ENCODE measurements at regions not wholly inside any gene's neighbourhood (a gene's known extent, or its start where the extent isn't known, plus 50 kb on each side); places are given as distances from the start of the nearest gene placed in this dataset.
"Not testable (repeated sequence)": the region's sequence is repeated elsewhere in the genome, so short reads cannot be mapped to it uniquely, and the experiment has no call there.

DNA sequence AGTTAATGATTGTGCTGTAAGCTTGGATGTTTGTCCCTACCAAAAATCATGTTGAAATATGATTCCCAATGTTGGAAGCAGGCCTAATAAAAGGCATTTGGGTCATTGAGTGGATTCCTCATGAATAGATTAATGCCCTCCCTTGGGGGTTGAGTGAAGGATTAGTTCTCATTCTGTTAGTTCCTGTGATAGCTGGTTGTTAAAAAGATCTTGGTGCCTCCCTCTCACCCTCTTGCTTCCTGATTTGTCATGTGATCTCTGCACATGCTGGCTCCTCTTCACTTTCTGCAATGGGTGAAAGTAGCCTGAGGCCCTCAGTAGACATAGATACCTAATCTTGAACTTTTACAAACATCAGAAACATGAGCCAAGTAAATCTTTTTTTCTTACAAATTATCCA, 115.6 kb upstream of the HCRTR2 start:
- DNase-seq (ENCODE audit: low spot score): no peak

DNA sequence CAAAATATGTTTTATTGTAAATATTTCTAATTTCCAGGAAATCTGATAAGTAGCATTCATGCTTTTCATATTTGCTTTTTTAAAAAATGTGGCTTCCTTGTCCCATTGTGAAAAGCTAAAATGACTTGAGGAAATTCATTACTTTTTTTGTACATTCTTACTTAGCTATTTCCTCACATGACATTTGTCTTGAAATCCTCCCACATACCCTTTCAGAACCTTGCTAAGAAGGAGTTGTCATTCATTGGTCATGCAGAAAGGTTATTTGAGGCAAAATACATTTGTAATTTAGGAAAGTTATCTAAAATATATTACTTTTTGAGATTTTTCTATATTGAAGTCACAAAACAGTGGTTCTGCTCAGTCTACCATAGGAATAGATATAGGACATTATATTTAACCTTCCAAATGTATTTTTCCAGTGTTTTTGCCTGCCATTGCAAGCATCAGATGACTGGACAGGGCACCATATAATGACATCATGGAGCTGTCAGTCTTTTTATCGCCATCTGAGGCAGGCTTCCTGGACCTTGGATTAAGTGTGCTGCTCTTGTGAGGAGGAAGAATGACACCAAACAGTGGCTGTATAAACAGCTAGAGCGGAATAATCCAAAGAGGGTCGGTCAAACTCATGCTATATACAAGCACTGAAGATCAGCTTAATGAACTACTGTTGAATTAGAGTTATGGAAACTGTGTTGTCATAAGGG, 109.4 kb upstream of the HCRTR2 start:
- no peak for DNase-seq (ENCODE audit: low spot score)

DNA sequence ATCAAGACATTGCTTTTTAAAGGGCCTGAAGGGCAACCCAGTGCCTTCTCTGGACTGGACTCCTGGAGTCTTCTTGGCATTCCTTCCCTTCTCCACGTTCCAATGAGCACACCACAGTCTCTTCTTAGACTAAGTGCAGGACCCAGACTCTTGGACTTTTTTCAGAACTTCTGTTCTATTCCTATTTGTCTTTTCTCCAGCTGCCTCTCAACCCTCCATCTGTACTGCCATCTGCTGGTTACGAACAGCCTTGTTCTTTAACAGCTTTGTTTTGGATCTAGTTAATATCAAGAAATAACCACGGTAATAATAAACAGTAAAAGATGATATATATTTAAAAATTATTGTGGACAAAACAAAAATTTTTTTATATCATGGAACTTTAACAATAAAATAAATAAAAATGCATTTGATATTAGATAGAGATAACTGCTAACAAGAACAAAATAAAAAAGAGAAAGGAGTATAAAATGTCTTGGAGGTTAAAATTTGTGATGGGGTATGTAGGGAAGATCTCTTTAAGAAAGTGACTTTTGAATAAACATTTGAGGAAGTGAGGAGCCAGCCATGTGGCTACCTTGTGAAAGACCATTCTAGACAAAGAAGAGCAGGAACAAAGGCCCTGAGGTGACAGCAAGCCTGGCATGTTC, 105.1 kb upstream of the HCRTR2 start:
- DNase-seq (ENCODE audit: low spot score): peak; percentile 0

DNA sequence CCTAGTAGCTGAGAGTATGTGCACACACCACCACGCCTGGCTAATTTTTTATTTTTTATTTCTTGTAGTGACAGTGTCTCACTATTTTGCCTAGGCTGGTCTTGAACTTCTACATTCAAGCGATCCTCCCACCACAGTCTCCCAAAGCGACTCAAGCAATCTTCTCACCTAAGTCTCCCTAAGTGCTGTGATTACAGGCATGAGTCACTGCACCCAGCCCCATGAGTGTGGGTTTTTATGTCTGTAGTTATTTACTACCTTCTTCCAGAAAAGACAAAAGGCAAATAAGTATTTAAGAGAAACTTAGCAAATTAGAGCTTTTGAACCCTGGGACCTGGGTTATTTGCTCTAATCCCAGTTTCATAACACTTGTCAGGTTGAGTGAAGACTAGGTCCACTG, 92.3 kb upstream of the HCRTR2 start:
- DNase-seq (ENCODE audit: low spot score): no peak

DNA sequence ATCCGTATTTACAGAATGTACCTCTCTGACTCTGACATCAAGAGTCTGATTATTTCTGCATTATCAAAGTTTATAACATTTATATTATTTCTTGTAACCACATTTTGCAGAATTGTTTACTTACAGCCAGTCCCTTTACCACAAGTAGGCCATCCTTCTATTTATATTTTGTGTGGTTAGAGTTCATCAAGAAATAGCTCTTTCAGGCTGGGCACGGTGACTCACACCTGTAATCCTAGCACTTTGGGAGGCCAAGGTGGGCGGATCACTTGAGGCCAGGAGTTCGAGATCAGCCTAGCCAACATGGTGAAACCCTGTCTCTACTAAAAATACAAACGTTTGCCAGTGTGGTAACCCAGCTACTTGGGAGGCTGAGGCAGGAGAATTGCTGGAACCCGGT, 86.3 kb upstream of the HCRTR2 start:
- not testable (repeated sequence) for DNase-seq (ENCODE audit: low spot score)

DNA sequence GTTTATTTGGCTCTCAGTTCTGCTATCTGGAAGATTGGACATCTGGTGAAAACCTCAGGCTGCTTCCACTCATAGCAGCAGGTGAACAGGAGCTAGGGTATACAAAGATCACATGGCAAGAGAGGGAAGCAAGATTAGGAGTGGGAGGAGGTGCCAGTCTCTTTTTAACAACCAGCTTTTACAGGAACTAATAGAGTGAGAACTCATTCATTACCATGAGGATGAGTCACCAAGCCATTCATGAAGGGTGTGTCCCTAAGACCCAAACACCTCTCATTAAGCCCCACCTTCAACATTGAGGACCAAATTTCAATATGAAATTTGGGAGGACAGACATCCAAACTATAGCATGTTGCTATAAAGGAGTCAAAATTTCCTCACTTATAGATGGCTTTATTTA, 85.4 kb upstream of the HCRTR2 start:
- no peak for DNase-seq (ENCODE audit: low spot score)

DNA sequence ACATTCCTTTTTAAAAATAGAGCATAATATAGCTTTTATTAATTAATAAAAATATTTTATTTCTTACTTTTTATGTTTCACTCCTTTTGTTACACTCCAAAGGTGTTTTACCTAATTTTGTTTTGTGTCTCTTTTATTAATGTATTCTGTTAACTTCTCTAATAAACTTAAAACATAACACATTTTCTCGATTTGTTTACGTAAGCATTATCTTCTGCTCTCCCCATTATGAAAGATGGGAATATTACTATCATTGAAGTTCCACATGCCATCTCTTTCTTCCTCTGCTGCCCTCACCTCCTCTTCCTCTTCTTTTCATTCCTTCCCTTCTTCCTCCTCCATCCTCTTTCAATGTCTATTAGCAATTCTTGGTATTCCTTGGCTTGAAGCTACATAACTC, 85.0 kb upstream of the HCRTR2 start:
- DNase-seq (ENCODE audit: low spot score): no peak

DNA sequence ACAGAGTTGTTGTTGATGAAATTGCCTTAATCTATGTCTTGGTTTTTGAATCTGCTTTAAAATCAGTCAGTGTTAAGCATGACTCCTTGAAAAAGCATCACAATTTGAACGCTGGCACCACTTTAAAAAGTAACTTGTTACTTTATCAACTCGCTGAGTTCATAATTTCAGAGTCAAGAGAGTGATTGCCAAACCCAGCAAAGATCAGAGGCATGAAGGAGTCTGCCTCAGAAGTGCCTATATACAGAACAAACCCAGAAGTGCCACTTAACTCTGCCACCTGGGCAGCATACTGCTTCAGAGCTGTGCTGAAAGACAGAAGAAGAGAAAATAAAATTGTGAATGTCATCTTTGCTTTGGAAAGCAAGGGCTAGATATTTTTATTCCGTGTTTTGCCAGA, 73.6 kb upstream of the HCRTR2 start:
- no peak for DNase-seq (ENCODE audit: low spot score)

DNA sequence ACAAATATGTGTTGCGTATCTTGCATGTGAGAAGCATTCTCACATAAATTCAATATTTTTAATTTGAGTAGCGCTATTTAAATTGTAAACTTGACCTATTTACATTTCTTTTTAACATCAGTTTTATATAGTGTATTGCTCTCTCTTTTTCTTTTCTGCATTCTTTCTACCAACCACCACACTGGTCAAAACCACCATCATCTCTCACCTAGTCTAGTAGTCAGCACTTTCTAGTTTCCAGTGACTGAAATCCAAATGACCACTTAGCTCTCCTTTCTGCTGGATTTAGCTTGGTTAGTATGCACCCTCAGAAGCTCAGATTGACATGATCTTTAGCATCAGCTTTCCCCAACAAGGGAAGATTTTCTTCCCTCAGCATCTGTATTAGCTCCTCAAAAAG, 73.2 kb upstream of the HCRTR2 start:
- no peak for DNase-seq (ENCODE audit: low spot score)

DNA sequence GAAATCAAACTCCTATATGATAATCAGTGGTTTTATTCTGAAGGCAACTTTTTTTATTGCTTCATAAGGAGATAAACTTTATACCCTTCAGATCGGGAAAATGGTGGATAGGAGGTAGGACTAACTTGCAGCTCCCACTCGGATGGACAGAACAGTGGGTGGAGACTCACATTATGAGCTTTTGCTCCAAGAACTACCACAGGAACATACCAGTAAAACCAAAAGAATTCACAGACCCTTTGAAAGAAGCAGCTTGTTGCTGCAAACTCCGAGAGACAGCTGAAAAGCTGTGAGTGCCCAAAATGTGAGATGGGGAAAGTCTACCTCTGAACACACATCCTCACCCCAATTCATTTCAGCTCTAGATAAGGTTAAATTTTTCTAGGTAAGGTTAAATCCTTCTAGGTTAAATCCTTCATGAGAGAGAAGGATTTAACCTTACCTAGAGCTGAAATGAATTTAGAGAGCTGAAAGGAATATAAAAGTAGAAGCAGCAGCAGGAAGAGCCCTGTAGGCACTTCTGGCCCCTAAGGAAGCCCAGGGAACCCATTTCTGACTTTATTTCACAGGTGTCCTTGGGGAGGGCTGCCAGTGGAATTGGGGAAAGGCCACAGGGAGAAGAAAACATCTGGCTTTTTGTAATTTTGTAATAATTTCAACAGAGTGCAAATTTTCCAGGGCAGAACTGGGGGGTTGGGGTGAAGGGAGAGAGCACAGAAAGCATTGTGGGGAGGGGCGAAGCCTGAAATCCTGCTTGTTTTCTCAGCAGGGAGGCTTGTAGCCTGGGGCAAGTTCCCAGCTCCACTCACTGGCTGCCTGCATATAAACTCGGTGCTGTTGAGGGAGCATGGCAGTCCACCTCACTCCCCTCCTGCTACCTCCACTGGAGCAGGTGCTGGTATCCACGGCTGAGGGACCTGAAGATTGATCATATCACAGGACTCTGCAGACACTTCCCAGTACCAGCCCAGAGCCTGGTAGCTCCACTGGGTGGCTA, 65.9 kb upstream of the HCRTR2 start:
- DNase-seq (ENCODE audit: low spot score): no peak

DNA sequence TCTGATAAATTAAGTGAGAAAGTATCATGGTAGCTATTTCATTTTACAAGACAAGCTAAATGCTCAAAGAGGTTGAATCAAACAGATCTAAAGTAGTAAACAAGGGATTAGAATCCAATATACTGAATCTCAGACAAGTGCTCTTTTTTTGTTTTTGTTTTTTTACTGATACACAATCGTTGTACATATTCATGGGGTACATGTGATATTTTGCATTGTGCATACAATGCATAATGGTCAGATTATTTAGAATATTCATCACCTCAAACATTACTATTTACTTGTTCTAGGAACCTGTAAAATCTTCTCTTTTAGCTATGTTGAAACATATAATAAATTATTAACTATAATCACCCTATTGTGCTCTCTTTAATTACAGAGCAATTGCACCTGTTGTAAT, 57.0 kb upstream of the HCRTR2 start:
- no peak for DNase-seq (ENCODE audit: low spot score)

DNA sequence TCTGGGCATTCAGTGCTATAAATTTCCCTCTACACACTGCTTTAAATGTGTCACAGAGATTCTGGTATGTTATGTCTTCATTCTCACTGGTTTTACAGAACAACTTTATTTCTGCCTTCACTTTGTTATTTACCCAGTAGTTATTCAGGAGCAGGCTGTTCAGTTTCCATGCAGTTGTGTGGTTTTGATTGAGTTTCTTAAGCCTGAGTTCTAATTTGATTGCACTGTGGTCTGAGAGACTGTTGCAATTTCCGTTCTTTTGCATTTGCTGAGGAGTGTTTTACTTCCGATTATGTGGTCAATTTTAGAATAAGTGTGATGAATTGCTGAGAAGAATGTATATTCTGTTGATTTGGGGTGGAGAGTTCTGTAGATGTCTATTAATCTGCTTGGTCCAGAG, 50.1 kb upstream of the HCRTR2 start:
- not testable (repeated sequence) for DNase-seq (ENCODE audit: low spot score)
